ENCODE measurements at regions not wholly inside any gene's neighbourhood (a gene's known extent, or its start where the extent isn't known, plus 50 kb on each side); places are given as distances from the start of the nearest gene placed in this dataset.

GRCh38 chr2:156679820-156680219, 243.6 kb downstream of the GPD2 start:
- TF ChIP-seq REST (IDR thresholded peaks at IDR 0.05; ENCODE audit: borderline replicate concordance) (no peak), EP300 (conservative IDR thresholded peaks at IDR 0.05; ENCODE audit: poor library complexity, severe bottlenecking) (no peak), CTCF (IDR thresholded peaks at IDR 0.05; ENCODE audit: poor library complexity, severe bottlenecking) (no peak), SMC3 (conservative IDR thresholded peaks at IDR 0.05; ENCODE audit: poor library complexity) (no peak), RAD21 (conservative IDR thresholded peaks at IDR 0.05) (no peak), MXI1 (conservative IDR thresholded peaks at IDR 0.05; ENCODE audit: poor library complexity, severe bottlenecking) (no peak), POLR2AphosphoS5 (IDR thresholded peaks at IDR 0.05) (no peak), EZH2 (IDR thresholded peaks at IDR 0.05; ENCODE audit: borderline replicate concordance, insufficient read depth, low read length, poor library complexity, severe bottlenecking) (no peak)
- Histone ChIP-seq H4K20me1 (ENCODE audit: insufficient read depth) (no peaks in the 10 kb centered on the region), H3K27ac (ENCODE audit: low read length) (no peak overlapping the region), H3K9me2 (ENCODE audit: insufficient read depth, low read length) (no peaks in the 10 kb centered on the region), H2AFZ (ENCODE audit: low read depth, low read length) (no peak overlapping the region), H3K4me2 (ENCODE audit: low read length) (no peak overlapping the region), H3K4me3 (ENCODE audit: low read length) (no peak overlapping the region), H3K36me3 (ENCODE audit: insufficient read depth, low read length) (no peaks in the 10 kb centered on the region), H3K9me3 (ENCODE audit: low read length) (no peaks in the 10 kb centered on the region), H3K79me2 (replicated peaks; ENCODE audit: insufficient read depth, low read length) (no peaks in the 10 kb centered on the region), H3K9ac (ENCODE audit: low read length) (no peak overlapping the region), H3F3A (ENCODE audit: insufficient read depth, low read length, poor library complexity, severe bottlenecking) (no peaks in the 10 kb centered on the region), H3K27me3 (ENCODE audit: insufficient read depth, low read depth, low read length) (no peaks in the 10 kb centered on the region)

GRCh38 chr2:156680266-156680665, 244.1 kb downstream of the GPD2 start:
- H3K36me3 ChIP-seq (ENCODE audit: insufficient read depth, low read length) = no peaks in the 10 kb centered on the region
- H3K27ac ChIP-seq (ENCODE audit: low read length) = no peak overlapping the region
- H3F3A ChIP-seq (ENCODE audit: insufficient read depth, low read length, poor library complexity, severe bottlenecking) = no peaks in the 10 kb centered on the region
- H3K9ac ChIP-seq (ENCODE audit: low read length) = no peak overlapping the region
- H3K27me3 ChIP-seq (ENCODE audit: insufficient read depth, low read depth, low read length) = no peaks in the 10 kb centered on the region
- no peak for TF ChIP-seq EP300 (conservative IDR thresholded peaks at IDR 0.05; ENCODE audit: poor library complexity, severe bottlenecking)
- TF ChIP-seq RAD21 (conservative IDR thresholded peaks at IDR 0.05) = no peak
- no peak for TF ChIP-seq TAF1 (IDR thresholded peaks at IDR 0.05; ENCODE audit: low read depth)
- no peak for TF ChIP-seq REST (IDR thresholded peaks at IDR 0.05; ENCODE audit: borderline replicate concordance)
- no peak for TF ChIP-seq CTCF (IDR thresholded peaks at IDR 0.05; ENCODE audit: poor library complexity, severe bottlenecking)
- no peak for TF ChIP-seq SMC3 (conservative IDR thresholded peaks at IDR 0.05; ENCODE audit: poor library complexity)
- no peak for TF ChIP-seq EZH2 (IDR thresholded peaks at IDR 0.05; ENCODE audit: borderline replicate concordance, insufficient read depth, low read length, poor library complexity, severe bottlenecking)
- no peak for TF ChIP-seq MXI1 (conservative IDR thresholded peaks at IDR 0.05; ENCODE audit: poor library complexity, severe bottlenecking)
- no peaks in the 10 kb centered on the region for H4K20me1 ChIP-seq (ENCODE audit: insufficient read depth)
- H3K4me2 ChIP-seq (ENCODE audit: low read length) = no peak overlapping the region
- H3K9me3 ChIP-seq (ENCODE audit: low read length) = no peaks in the 10 kb centered on the region
- no peaks in the 10 kb centered on the region for H3K9me2 ChIP-seq (ENCODE audit: insufficient read depth, low read length)
- no peak overlapping the region for H3K4me3 ChIP-seq (ENCODE audit: low read length)
- no peaks in the 10 kb centered on the region for H3K79me2 ChIP-seq (replicated peaks; ENCODE audit: insufficient read depth, low read length)
- no peak overlapping the region for H2AFZ ChIP-seq (ENCODE audit: low read depth, low read length)
